Neural progenitor cell (in vitro differentiated cells): ENCODE measurements at regions not wholly inside any gene's neighbourhood (a gene's known extent, or its start where the extent isn't known, plus 50 kb on each side); places are given as distances from the start of the nearest gene placed in this dataset.

Source experiments
- DNase-seq: peaks from one replicate; pipeline ENCODE4 v3.0.0-alpha.2; 2016; ENCODE audit warnings: low spot score
- H2AFZ ChIP-seq: fragments of 200-600 bp; sonication (generic); replicated peaks from 2 replicates; pipeline ENCODE4 v1.6.1; 2016; ENCODE audit warnings: antibody characterized with exemption
- H3F3A ChIP-seq: fragments of 200-600 bp; sonication (generic); 2 replicates; pipeline ENCODE4 v1.6.1; 2016; ENCODE audit warnings: antibody characterized with exemption, low read depth
- H3K27ac ChIP-seq: fragments of 200-600 bp; sonication (generic); 2 replicates; pipeline ENCODE4 v1.5.1; 2016; ENCODE audit warnings: mild to moderate bottlenecking
- H3K27me3 ChIP-seq: fragments of 200-600 bp; sonication (generic); 2 replicates; pipeline ENCODE4 v1.6.1; 2016; ENCODE audit warnings: mild to moderate bottlenecking, moderate library complexity
- H3K36me3 ChIP-seq: fragments of 200-600 bp; sonication (generic); 2 replicates; pipeline ENCODE4 v1.5.1; 2016
- H3K4me1 ChIP-seq: fragments of 200-600 bp; sonication (generic); 2 replicates; pipeline ENCODE4 v1.6.1; 2016; ENCODE audit warnings: mixed run types
- H3K4me2 ChIP-seq: fragments of 200-600 bp; sonication (generic); 2 replicates; pipeline ENCODE4 v1.6.1; 2016
- H3K4me3 ChIP-seq: fragments of 200-600 bp; sonication (generic); 2 replicates; pipeline ENCODE4 v1.5.1; 2016
- H3K79me2 ChIP-seq: fragments of 200-600 bp; sonication (generic); 2 replicates; pipeline ENCODE4 v1.6.1; 2016; ENCODE audit warnings: low read depth
- H3K9ac ChIP-seq: fragments of 200-600 bp; sonication (generic); 2 replicates; pipeline ENCODE4 v1.6.1; 2016
- H3K9me3 ChIP-seq: fragments of 200-600 bp; sonication (generic); 2 replicates; pipeline ENCODE4 v1.5.1; 2016; ENCODE audit warnings: low read depth
- H4K20me1 ChIP-seq: fragments of 200-600 bp; sonication (generic); 2 replicates; pipeline ENCODE4 v1.6.1; 2016; ENCODE audit warnings: low read depth
- H3K27ac Mint-ChIP-seq: 3 replicates; pipeline ENCODE4 v1.8.0; 2021; ENCODE audit warnings: mixed read lengths
- H3K27me3 Mint-ChIP-seq: 2 replicates; pipeline ENCODE4 v1.8.0; 2022; ENCODE audit warnings: low read depth, mild to moderate bottlenecking, inconsistent platforms, moderate library complexity, mixed read lengths; ENCODE audit not compliant: insufficient read depth
- H3K36me3 Mint-ChIP-seq: 3 replicates; pipeline ENCODE4 v1.8.0; 2021; ENCODE audit warnings: mixed read lengths
- H3K4me1 Mint-ChIP-seq: 3 replicates; pipeline ENCODE4 v1.8.0; 2021; ENCODE audit warnings: mixed read lengths
- H3K4me3 Mint-ChIP-seq: 3 replicates; pipeline ENCODE4 v1.8.0; 2021; ENCODE audit warnings: mild to moderate bottlenecking, moderate library complexity, mixed read lengths
- H3K9me3 Mint-ChIP-seq: 3 replicates; pipeline ENCODE4 v1.8.0; 2020; ENCODE audit warnings: mixed read lengths
- CTCF ChIP-seq: fragments of 200-600 bp; sonication (generic); IDR thresholded peaks from 2 replicates; pipeline ENCODE4 v1.5.1; 2017; ENCODE audit warnings: antibody characterized with exemption, mild to moderate bottlenecking
- EZH2 ChIP-seq: fragments of 200-600 bp; sonication (generic); IDR thresholded peaks from 2 replicates; pipeline ENCODE4 v1.6.1; 2017; ENCODE audit warnings: antibody characterized with exemption, mild to moderate bottlenecking, moderate library complexity
- EZH2phosphoT487 ChIP-seq: fragments of 200-600 bp; sonication (generic); IDR thresholded peaks from 2 replicates; pipeline ENCODE4 v1.6.1; 2017; ENCODE audit warnings: antibody characterized with exemption

GRCh38 chr14:84272290-84272721 lies 1257.6 kb upstream of the FLRT2 start:
- Mint-ChIP-seq H3K27me3 (no peaks in the 10 kb centered on the region), H3K9me3 (no peaks in the 10 kb centered on the region), H3K4me1 (no peaks in the 10 kb centered on the region), H3K36me3 (no peaks in the 10 kb centered on the region), H3K4me3 (no peak overlapping the region), H3K27ac (no peak overlapping the region)
- Histone ChIP-seq H3K79me2 (no peaks in the 10 kb centered on the region), H3K4me1 (no peaks in the 10 kb centered on the region), H4K20me1 (no peaks in the 10 kb centered on the region), H3K4me2 (no peak overlapping the region), H3F3A (no peaks in the 10 kb centered on the region), H3K36me3 (no peaks in the 10 kb centered on the region), H3K27ac (no peak overlapping the region), H3K4me3 (no peak overlapping the region), H3K9me3 (no peaks in the 10 kb centered on the region), H3K27me3 (no peaks in the 10 kb centered on the region), H2AFZ (no peak overlapping the region), H3K9ac (no peak overlapping the region)
- DNase-seq, result no peak
- no peak for TF ChIP-seq EZH2phosphoT487

GRCh38 chr14:84273181-84273580 lies 1256.8 kb upstream of the FLRT2 start:
- no peak overlapping the region for H3K4me3 ChIP-seq
- H3K36me3 ChIP-seq, result no peaks in the 10 kb centered on the region
- Mint-ChIP-seq H3K4me3 (no peak overlapping the region), H3K27ac (no peak overlapping the region), H3K9me3 (no peaks in the 10 kb centered on the region), H3K36me3 (no peaks in the 10 kb centered on the region), H3K27me3 (no peaks in the 10 kb centered on the region), H3K4me1 (no peaks in the 10 kb centered on the region)
- no peaks in the 10 kb centered on the region for H4K20me1 ChIP-seq
- no peak overlapping the region for H3K27ac ChIP-seq
- TF ChIP-seq EZH2phosphoT487 (no peak), EZH2 (no peak), CTCF (no peak)
- DNase-seq, result no peak
- H3K9ac ChIP-seq, result no peak overlapping the region
- H3K9me3 ChIP-seq, result no peaks in the 10 kb centered on the region
- H3F3A ChIP-seq, result no peaks in the 10 kb centered on the region
- no peak overlapping the region for H3K4me2 ChIP-seq
- H3K79me2 ChIP-seq, result no peaks in the 10 kb centered on the region
- no peaks in the 10 kb centered on the region for H3K4me1 ChIP-seq
- no peaks in the 10 kb centered on the region for H3K27me3 ChIP-seq
- H2AFZ ChIP-seq, result no peak overlapping the region

GRCh38 chr14:84282618-84283017 lies 1247.3 kb upstream of the FLRT2 start:
- no peak overlapping the region for H3K27ac Mint-ChIP-seq
- Histone ChIP-seq H3K79me2 (no peaks in the 10 kb centered on the region), H3K4me3 (no peak overlapping the region), H3K4me2 (no peak overlapping the region), H3K27me3 (no peaks in the 10 kb centered on the region), H3K4me1 (peaks cover 5% of the 10 kb centered on the region), H3K9me3 (no peaks in the 10 kb centered on the region), H3F3A (no peaks in the 10 kb centered on the region), H3K9ac (no peak overlapping the region), H3K36me3 (no peaks in the 10 kb centered on the region), H2AFZ (no peak overlapping the region), H4K20me1 (no peaks in the 10 kb centered on the region), H3K27ac (no peak overlapping the region)
- H3K4me1 Mint-ChIP-seq, result peaks cover under 1% of the 10 kb centered on the region
- no peaks in the 10 kb centered on the region for H3K9me3 Mint-ChIP-seq
- H3K4me3 Mint-ChIP-seq, result no peak overlapping the region
- no peak for DNase-seq
- TF ChIP-seq EZH2 (no peak), EZH2phosphoT487 (no peak)
- H3K36me3 Mint-ChIP-seq, result no peaks in the 10 kb centered on the region
- peaks cover 2% of the 10 kb centered on the region for H3K27me3 Mint-ChIP-seq

GRCh38 chr14:84288781-84289180 lies 1241.2 kb upstream of the FLRT2 start:
- Histone ChIP-seq H3K36me3 (no peaks in the 10 kb centered on the region), H3F3A (no peaks in the 10 kb centered on the region), H3K4me2 (no peak overlapping the region), H3K4me3 (no peak overlapping the region), H3K9ac (no peak overlapping the region), H2AFZ (no peak overlapping the region), H3K9me3 (no peaks in the 10 kb centered on the region), H3K27ac (no peak overlapping the region), H3K4me1 (peaks cover 5% of the 10 kb centered on the region), H3K27me3 (no peaks in the 10 kb centered on the region), H4K20me1 (no peaks in the 10 kb centered on the region), H3K79me2 (no peaks in the 10 kb centered on the region)
- Mint-ChIP-seq H3K27me3 (no peaks in the 10 kb centered on the region), H3K27ac (no peak overlapping the region), H3K4me3 (no peak overlapping the region), H3K4me1 (peaks cover 3% of the 10 kb centered on the region), H3K9me3 (peaks cover 4% of the 10 kb centered on the region), H3K36me3 (no peaks in the 10 kb centered on the region)
- no peak for TF ChIP-seq EZH2
- TF ChIP-seq EZH2phosphoT487, result no peak
- TF ChIP-seq CTCF, result no peak
- no peak for DNase-seq
